Endothelial cell of umbilical vein (primary cell): ENCODE measurements at regions not wholly inside any gene's neighbourhood (a gene's known extent, or its start where the extent isn't known, plus 50 kb on each side); places are given as distances from the start of the nearest gene placed in this dataset.

Experiments
- BruUV-seq: library from RNA; stranded (reverse); fragments of 400-500 nt; replicated peaks from 2 replicates; lab custom pipeline; 2021; lab: Mats Ljungman, UMichigan
- CTCF ChIA-PET: fragments of 300-600, 350-600 bp; sonication (Branson Sonifier 250); formaldehyde crosslinking; loops from one replicate; lab custom pipeline; 2021; ENCODE audit warnings: antibody characterized with exemption, inconsistent platforms; lab: Charles Lee
- POLR2A ChIA-PET: fragments of 300-600, 350-600 bp; sonication (Branson Sonifier 250); formaldehyde crosslinking; loops from one replicate; lab custom pipeline; 2021; ENCODE audit warnings: antibody characterized with exemption, inconsistent platforms; lab: Charles Lee
- DNase-seq: peaks from one replicate; pipeline ENCODE4 v3.0.0-alpha.2; 2011; ENCODE audit warnings: low read depth, low spot score
- FAIRE-seq: peaks from 2 replicates; lab custom pipeline; 2011; peaks lifted over from hg19 to GRCh38; lab: Jason Lieb, UNC
- H2AFZ ChIP-seq: 2 replicates; pipeline ENCODE4 v1.6.0; 2012; ENCODE audit warnings: low read depth, low read length, control low read depth, inconsistent platforms
- H3K27ac ChIP-seq: 2 replicates; pipeline ENCODE4 v1.5.1; 2011; ENCODE audit warnings: low read depth, mild to moderate bottlenecking, control low read depth, low read length, moderate library complexity; ENCODE audit not compliant: insufficient read depth
- H3K27me3 ChIP-seq, 2 experiments: 2 replicates each; pipeline versions ENCODE4 v1.6.0 to v1.6.1; 2011; ENCODE audit warnings: low read length in 2 of 2, mixed read lengths in 1 of 2; ENCODE audit not compliant: control insufficient read depth in 2 of 2, insufficient read depth in 2 of 2
- H3K36me3 ChIP-seq, 2 experiments: 2 replicates in 1 of 2; 3 replicates in 1 of 2; pipeline ENCODE4 v1.5.1; 2011; ENCODE audit warnings: low read length in 2 of 2, mild to moderate bottlenecking in 1 of 2, moderate library complexity in 1 of 2; ENCODE audit not compliant: control insufficient read depth in 2 of 2, insufficient read depth in 2 of 2; ENCODE audit errors: extremely low read depth in 1 of 2
- H3K4me1 ChIP-seq: 3 replicates; pipeline ENCODE4 v1.5.1; 2011; ENCODE audit warnings: mild to moderate bottlenecking, low read length; ENCODE audit not compliant: control insufficient read depth, insufficient read depth; ENCODE audit errors: extremely low read depth
- H3K4me2 ChIP-seq: 2 replicates; pipeline ENCODE4 v1.6.1; 2011; ENCODE audit warnings: low read length, control low read depth, mixed read lengths; ENCODE audit not compliant: insufficient read depth
- H3K4me3 ChIP-seq, 3 experiments: fragments of 200-600 bp in 1 of 3; sonication (generic), shearing (Covaris generic) in 1 of 3; replicated peaks in 1 of 3; 2 replicates each; pipeline ENCODE4 v1.5.1; 2011 to 2016; ENCODE audit warnings: control low read depth in 3 of 3, low read length in 3 of 3, mild to moderate bottlenecking in 2 of 3, inconsistent platforms in 1 of 3, low read depth in 1 of 3, moderate library complexity in 1 of 3; ENCODE audit not compliant: insufficient read depth in 1 of 3
- H3K79me2 ChIP-seq: 2 replicates; pipeline ENCODE4 v1.6.0; 2012; ENCODE audit warnings: low read length, inconsistent platforms; ENCODE audit not compliant: control insufficient read depth, insufficient read depth
- H3K9ac ChIP-seq: replicated peaks from 2 replicates; pipeline ENCODE3; 2011; ENCODE audit warnings: low read length, control low read depth; ENCODE audit not compliant: insufficient read depth; ENCODE audit errors: extremely low read depth
- H3K9me1 ChIP-seq: replicated peaks from 3 replicates; pipeline ENCODE4 v1.6.0; 2011; ENCODE audit warnings: mild to moderate bottlenecking, low read length; ENCODE audit not compliant: control insufficient read depth, insufficient read depth; ENCODE audit errors: extremely low read depth
- H3K9me3 ChIP-seq: replicated peaks from 2 replicates; pipeline ENCODE4 v1.5.1; 2012; ENCODE audit warnings: low read length, inconsistent platforms; ENCODE audit not compliant: control insufficient read depth, insufficient read depth
- H4K20me1 ChIP-seq: replicated peaks from 2 replicates; pipeline ENCODE3; 2011; ENCODE audit warnings: mild to moderate bottlenecking, low read length; ENCODE audit not compliant: control insufficient read depth, insufficient read depth; ENCODE audit errors: extremely low read depth
- EZH2 ChIP-seq: IDR thresholded peaks from 2 replicates; pipeline ENCODE4 v1.6.1; 2012; ENCODE audit warnings: borderline replicate concordance, low read depth, mild to moderate bottlenecking, moderate library complexity, low read length, inconsistent platforms; ENCODE audit not compliant: severe bottlenecking
- FOS ChIP-seq: IDR thresholded peaks from 2 replicates; pipeline ENCODE4 v1.6.1; 2011; ENCODE audit warnings: mild to moderate bottlenecking, low read length, moderate library complexity, borderline replicate concordance; ENCODE audit not compliant: insufficient read depth
- GATA2 ChIP-seq: IDR thresholded peaks from 2 replicates; pipeline ENCODE4 v1.7.0; 2011; ENCODE audit warnings: low read depth, mild to moderate bottlenecking, moderate library complexity, mixed read lengths, low read length; ENCODE audit not compliant: insufficient read length, insufficient read depth
- JUN ChIP-seq: IDR thresholded peaks from 2 replicates; pipeline ENCODE4 v1.6.1; 2011; ENCODE audit warnings: borderline replicate concordance, low read depth; ENCODE audit not compliant: insufficient read length, insufficient read depth
- MYC ChIP-seq: IDR thresholded peaks from one replicate; pipeline ENCODE4 v1.6.1; 2011; ENCODE audit warnings: mild to moderate bottlenecking, low read depth, low read length
- POLR2A ChIP-seq: IDR thresholded peaks from 2 replicates; pipeline ENCODE4 v1.6.1; 2012; ENCODE audit warnings: low read depth, mild to moderate bottlenecking, control low read depth, low read length
- dilution Hi-C: fragments of 300-500 bp; cut with MboI; formaldehyde crosslinking; loops from one replicate; pipeline ENCODE4 v1.15.0; 2019; ENCODE audit warnings: low sequenced_read_pairs; ENCODE audit not compliant: extremely low pct_ligation_motif_present
- intact Hi-C: fragments of 100-400 bp; cut with micrococcal nuclease; formaldehyde crosslinking; loops from one replicate; pipeline ENCODE4 v1.10.0; 2022
- TF ChIP-seq, protein P1 (sequence below), 2 donors: IDR thresholded peaks; 1 replicate in 1 of 2; 2 replicates in 1 of 2; pipeline ENCODE4 v1.5.1; 2011; ENCODE audit warnings: low read length in 2 of 2, mild to moderate bottlenecking in 2 of 2, moderate library complexity in 2 of 2, control low read depth in 1 of 2, inconsistent platforms in 1 of 2, low read depth in 1 of 2; ENCODE audit not compliant: insufficient read depth in 1 of 2; ENCODE audit errors: extremely low read depth in 1 of 2

DNA sequence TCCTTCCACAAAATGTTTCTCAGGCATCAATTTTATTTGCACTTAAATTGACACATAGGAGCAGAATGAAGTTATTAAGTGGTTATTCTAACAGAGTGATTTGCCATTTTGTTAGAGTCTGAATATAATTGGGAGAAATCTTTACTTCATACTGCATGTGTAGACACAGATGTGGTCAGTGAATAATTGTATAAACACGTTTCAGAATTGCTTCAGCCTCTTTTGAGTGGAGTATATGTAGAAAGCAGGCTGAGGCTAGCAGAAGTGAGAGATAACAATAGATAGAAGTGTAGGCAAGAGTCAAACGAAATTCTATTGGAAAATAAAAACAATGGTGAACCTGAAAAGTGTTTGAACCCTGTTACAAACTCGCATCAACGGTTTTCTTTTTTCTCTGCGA lies 270.7 kb downstream of the TMEM167A start:
- Histone ChIP-seq H3K36me3 (no peaks in the 10 kb centered on the region), H3K9ac (no peak overlapping the region), H3K4me1 (no peaks in the 10 kb centered on the region), H2AFZ (no peak overlapping the region), H3K4me3 (no peak overlapping the region), H3K27ac (no peak overlapping the region), H3K4me2 (no peak overlapping the region), H4K20me1 (no peaks in the 10 kb centered on the region), H3K27me3 (peaks cover 0 to 4% of the 10 kb centered on the region in 2 experiments), H3K9me3 (no peaks in the 10 kb centered on the region), H3K79me2 (no peaks in the 10 kb centered on the region), H3K9me1 (no peaks in the 10 kb centered on the region)
- POLR2A ChIA-PET = no interaction called here
- no TSS peak for BruUV-seq
- intact Hi-C loops = no loop called here
- DNase-seq (no peak), FAIRE-seq (no peak)
- CTCF ChIA-PET = interaction anchor here (1.0 kb wide), 1 partner anchor 11 kb away, joined by 3 read pairs; no protein-coding TSS in a partner anchor
- TF ChIP-seq FOS = no peak
- TF ChIP-seq POLR2A = no peak
- TF ChIP-seq MYC = no peak
- TF ChIP-seq GATA2 = no peak
- TF ChIP-seq JUN = no peak
- TF ChIP-seq, protein P1, sequence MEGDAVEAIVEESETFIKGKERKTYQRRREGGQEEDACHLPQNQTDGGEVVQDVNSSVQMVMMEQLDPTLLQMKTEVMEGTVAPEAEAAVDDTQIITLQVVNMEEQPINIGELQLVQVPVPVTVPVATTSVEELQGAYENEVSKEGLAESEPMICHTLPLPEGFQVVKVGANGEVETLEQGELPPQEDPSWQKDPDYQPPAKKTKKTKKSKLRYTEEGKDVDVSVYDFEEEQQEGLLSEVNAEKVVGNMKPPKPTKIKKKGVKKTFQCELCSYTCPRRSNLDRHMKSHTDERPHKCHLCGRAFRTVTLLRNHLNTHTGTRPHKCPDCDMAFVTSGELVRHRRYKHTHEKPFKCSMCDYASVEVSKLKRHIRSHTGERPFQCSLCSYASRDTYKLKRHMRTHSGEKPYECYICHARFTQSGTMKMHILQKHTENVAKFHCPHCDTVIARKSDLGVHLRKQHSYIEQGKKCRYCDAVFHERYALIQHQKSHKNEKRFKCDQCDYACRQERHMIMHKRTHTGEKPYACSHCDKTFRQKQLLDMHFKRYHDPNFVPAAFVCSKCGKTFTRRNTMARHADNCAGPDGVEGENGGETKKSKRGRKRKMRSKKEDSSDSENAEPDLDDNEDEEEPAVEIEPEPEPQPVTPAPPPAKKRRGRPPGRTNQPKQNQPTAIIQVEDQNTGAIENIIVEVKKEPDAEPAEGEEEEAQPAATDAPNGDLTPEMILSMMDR (IDR thresholded peaks at IDR 0.05; ENCODE audit: extremely low read depth in 1 of 2, insufficient read depth in 1 of 2, low read depth in 1 of 2, low read length in 2 of 2) = no peak
- dilution Hi-C loops = no loop called here

DNA sequence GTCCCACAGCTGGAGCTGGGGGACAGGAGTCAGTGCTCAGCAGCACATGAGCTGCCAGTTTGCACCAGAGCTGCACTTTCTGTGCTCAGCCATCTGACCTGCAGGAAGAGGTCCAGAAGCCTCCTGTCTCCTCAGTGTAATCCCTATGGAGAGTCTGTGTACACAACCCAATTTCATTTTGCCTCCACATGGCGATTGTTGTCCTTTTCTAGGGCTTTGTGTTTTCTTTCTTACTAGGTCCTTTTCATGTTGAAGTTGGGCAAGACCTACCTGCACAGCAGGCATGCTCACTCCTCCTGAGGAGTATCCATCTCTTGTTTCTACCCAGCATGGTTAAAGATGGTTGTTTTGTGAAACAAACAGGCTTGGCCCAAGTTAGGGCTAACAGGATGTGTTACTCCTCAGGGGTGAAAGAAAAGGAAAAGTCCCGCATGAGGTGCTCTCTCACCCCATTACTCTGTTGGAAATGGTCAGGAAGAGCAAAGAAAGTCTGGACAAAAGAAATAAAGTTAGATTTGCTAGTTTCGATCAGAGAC lies 273.0 kb downstream of the TMEM167A start:
- Histone ChIP-seq H2AFZ (no peak overlapping the region), H3K36me3 (no peaks in the 10 kb centered on the region), H3K79me2 (no peaks in the 10 kb centered on the region), H3K4me1 (no peaks in the 10 kb centered on the region), H3K27ac (no peak overlapping the region), H3K4me3 (no peak overlapping the region), H3K9me3 (no peaks in the 10 kb centered on the region), H4K20me1 (no peaks in the 10 kb centered on the region), H3K4me2 (no peak overlapping the region), H3K9ac (no peak overlapping the region), H3K27me3 (peaks cover 3 to 4% of the 10 kb centered on the region in 2 experiments), H3K9me1 (no peaks in the 10 kb centered on the region)
- DNase-seq = no peak
- intact Hi-C loops (no loop called here), dilution Hi-C loops (no loop called here)
- no TSS peak for BruUV-seq
- CTCF ChIA-PET = no interaction called here
- POLR2A ChIA-PET = no interaction called here
- FAIRE-seq = no peak
- TF ChIP-seq POLR2A (no peak), EZH2 (no peak)
